OCI-LY7 (cell line): ENCODE measurements at regions not wholly inside any gene's neighbourhood (a gene's known extent, or its start where the extent isn't known, plus 50 kb on each side); places are given as distances from the start of the nearest gene placed in this dataset.

Experiments used
- EZH2phosphoT487 ChIP-seq: fragments of 200-600 bp; sonication (generic); IDR thresholded peaks from 2 replicates; pipeline ENCODE4 v1.6.1; 2018; ENCODE audit warnings: low read depth, borderline replicate concordance, mild to moderate bottlenecking, mixed run types, antibody characterized with exemption, low read length, moderate library complexity, mixed read lengths
- TF ChIP-seq, protein P1 (sequence below): fragments of 200-600 bp; sonication (generic); conservative IDR thresholded peaks from 2 replicates; pipeline ENCODE4 v1.5.1; 2014; ENCODE audit warnings: mild to moderate bottlenecking, antibody characterized with exemption, low read length, moderate library complexity, mixed read lengths

- TF ChIP-seq, protein P1, sequence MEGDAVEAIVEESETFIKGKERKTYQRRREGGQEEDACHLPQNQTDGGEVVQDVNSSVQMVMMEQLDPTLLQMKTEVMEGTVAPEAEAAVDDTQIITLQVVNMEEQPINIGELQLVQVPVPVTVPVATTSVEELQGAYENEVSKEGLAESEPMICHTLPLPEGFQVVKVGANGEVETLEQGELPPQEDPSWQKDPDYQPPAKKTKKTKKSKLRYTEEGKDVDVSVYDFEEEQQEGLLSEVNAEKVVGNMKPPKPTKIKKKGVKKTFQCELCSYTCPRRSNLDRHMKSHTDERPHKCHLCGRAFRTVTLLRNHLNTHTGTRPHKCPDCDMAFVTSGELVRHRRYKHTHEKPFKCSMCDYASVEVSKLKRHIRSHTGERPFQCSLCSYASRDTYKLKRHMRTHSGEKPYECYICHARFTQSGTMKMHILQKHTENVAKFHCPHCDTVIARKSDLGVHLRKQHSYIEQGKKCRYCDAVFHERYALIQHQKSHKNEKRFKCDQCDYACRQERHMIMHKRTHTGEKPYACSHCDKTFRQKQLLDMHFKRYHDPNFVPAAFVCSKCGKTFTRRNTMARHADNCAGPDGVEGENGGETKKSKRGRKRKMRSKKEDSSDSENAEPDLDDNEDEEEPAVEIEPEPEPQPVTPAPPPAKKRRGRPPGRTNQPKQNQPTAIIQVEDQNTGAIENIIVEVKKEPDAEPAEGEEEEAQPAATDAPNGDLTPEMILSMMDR: no peak
- no peak for TF ChIP-seq EZH2phosphoT487
These were observed 230.1 kb upstream of the RAB4A start for GRCh38 chr1:229040630-229041358.
